NCI-H1417 (cell line): ENCODE measurements at regions not wholly inside any gene's neighbourhood (a gene's known extent, or its start where the extent isn't known, plus 50 kb on each side); places are given as distances from the start of the nearest gene placed in this dataset.
"Not testable (repeated sequence)": the region's sequence is repeated elsewhere in the genome, so short reads cannot be mapped to it uniquely, and the experiment has no call there.

Experiments used
- DNase-seq, 3 experiments: peaks; one replicate each; lab custom pipeline; 2025; lab: John Stamatoyannopoulos, UW

GRCh38 chr13:85603735-85604134, 195.5 kb downstream of the SLITRK6 start:
- no peak for DNase-seq

DNA sequence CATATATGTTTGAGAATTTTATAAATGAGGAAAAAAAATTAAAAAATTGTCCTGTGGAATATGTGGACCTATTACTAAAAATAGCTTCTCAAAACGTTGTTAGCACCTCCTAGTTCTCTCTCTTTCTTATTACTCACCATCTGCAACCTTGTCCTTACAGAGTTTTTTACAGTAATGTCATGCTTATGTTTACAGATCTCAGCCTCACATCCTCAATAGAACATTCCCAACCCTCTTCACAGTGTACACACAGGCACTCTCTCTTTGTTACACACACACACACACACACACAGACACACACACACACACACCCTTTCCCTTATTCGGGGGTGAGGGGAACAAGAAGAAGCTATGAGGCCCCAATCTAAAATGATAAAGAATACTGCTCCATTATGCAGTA, 197.7 kb downstream of the SLITRK6 start:
- peak in 1 of 3 experiments; percentile 12 for DNase-seq

DNA sequence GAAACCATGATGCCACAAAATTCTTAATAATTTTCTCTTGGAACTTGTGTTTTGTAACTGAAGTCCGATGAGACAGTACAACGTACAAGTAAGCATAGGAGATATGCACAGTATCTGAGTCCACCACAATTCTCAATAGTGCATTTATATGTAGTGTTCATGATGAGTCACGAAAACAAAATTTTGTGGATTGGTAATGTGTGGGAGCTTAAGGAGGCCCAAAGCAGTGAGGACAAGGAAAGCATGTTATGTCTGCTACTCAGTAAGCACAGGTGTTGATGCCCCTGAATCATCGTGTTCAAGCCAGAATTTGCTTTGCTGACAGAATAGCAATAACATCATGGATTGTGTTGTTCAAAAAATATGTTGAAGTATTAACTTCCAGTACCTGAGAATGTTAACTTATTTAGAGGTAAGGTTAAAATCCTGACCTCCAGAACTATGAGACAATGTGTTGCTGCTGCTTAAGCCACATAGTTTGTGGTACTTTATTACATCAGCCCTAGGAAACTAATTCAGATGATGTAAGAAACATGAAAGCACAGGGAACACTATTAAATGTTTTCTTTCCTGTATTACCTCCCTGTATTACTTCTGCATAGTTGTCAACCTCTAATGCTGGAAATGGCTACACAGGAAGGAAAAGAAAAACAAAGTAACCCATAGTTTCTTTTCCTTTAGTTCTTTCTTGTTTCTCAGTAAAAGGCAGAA, 201.3 kb downstream of the SLITRK6 start:
- no peak for DNase-seq

GRCh38 chr13:85592211-85592610, 207.0 kb downstream of the SLITRK6 start:
- DNase-seq = no peak

DNA sequence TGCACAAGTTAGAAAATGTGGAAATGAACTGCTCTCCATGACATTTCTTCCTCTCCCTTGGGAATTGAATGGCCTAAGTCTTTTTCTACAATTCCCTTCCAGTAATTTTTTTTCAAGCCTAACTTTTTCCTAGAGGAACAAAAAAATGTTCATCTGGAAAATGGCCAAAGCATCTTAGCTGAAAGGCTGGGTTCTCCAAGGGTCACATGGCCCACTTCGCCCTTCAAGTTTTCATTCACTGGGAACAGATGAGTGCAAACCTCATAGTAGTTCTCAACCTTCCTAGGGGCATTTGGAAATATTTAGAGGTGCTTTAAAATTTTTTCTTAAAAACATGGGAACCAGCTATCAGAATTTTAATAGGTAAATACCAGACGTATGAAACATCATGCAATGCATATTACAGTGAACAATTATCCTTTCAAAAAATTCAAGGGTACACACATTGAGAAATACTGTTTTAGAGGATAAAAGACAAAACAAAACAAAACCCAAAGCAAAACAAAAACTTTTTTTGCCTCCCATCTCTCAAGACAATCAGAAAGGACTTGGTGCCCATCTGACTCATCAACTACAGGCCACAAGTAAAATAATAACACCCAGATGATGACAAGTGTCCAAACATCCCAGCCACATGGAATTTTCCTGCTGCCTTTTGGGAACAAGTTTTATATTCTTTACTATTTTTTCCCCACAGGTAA, 208.8 kb downstream of the SLITRK6 start:
- no peak for DNase-seq

- no peak for DNase-seq
Observed at GRCh38 chr13:85589021-85589420, 210.2 kb downstream of the SLITRK6 start.

GRCh38 chr13:85588359-85588758, 210.9 kb downstream of the SLITRK6 start:
- no peak for DNase-seq

DNA sequence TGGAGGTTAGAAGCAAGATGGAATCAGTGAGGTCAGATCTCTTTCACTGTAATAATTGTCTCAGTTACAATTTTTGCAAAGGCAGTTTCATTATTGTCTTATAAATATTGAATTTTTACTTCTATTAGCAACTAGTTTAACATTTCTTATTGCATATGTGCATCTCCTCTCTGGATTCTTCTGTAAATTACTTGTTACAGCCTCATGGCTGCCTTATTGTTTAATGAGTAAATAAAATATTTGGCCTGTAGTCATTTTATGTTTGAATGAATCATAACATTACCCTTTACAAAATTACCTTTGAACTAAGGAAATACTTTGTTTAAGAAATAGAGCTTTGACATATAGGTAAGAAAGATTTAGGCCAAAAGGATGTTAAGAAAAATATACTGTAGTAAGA, 212.4 kb downstream of the SLITRK6 start:
- no peak for DNase-seq

GRCh38 chr13:85586422-85586831, 212.8 kb downstream of the SLITRK6 start:
- no peak for DNase-seq

GRCh38 chr13:85582890-85583289, 216.3 kb downstream of the SLITRK6 start:
- DNase-seq = no peak

DNA sequence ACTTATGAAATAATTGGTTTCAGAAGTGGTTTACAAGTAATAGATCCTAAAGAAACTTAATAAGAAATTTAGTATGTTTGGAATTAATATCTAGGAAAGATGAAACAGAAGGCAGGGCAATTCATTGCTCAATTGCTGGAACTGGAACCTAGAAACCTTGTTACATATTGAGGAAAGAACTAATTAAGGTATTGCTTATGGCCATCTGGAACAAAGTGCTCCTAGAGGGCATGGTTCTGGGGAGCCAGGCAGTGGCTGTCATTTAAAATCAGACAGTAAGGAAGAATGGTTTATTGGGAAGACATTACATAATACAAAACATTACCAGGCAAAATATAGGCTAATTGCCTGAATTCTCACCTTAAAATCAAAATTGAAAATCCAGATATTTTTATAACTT, 224.1 kb downstream of the SLITRK6 start:
- DNase-seq = no peak

GRCh38 chr13:85567909-85568308, 231.3 kb downstream of the SLITRK6 start:
- DNase-seq = peak in 1 of 3 experiments; percentile 18

DNA sequence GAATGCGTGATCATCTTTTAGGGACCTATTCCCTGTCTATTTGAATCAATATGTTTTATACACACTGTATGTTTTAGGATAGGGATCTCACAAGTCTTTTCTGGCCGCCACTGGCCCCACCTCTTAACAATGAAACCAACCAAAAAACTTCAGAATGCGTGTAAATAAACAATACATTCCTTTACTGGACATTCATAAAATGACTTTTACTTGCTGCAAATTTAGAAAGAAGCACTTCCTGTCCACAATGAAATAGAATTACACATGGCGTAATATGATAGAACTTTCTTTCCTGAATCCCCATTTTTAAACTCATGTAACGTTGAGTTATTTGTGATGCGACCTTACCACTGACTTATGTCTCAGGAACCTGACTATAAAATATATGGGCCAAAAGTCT, 233.6 kb downstream of the SLITRK6 start:
- DNase-seq = no peak

GRCh38 chr13:85564598-85564997, 234.6 kb downstream of the SLITRK6 start:
- DNase-seq = no peak

- no peak for DNase-seq
Observed at GRCh38 chr13:85562282-85562681, 236.9 kb downstream of the SLITRK6 start.

DNA sequence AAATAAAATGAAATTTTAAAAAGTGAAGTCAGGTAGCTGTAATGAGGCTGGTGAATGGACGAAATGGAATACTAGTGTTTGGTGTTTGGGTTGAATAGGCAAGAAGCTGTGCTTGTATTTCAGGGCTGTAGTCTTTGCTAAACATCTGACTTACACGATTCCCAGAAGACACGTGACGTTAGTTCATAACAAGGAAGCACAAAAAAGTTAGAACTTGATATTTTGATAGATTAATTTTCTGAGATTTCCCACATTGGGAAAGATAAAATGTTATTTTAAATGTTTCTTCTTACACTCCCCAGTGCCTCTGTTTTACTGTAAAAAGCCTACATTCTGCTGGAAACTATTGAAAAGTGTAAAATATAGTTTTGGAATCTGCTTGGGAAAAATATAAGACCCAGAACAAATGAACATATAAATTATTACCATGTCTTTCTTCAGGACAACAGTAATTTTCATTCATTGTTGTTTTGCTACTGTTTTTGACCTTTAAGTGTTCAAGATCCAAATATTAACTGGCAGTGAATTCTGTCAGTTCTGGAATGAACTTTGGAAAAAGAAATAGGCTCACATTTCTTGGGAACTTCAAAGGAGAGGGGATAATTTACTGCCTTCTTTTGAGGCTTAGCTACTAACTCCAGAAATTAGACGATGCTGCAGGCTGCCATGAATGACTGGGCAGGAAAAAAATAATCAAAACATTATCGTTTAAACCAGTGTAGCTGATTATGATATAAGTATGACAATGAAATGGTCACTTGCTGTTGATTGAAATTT, 241.3 kb downstream of the SLITRK6 start:
- DNase-seq = no peak

DNA sequence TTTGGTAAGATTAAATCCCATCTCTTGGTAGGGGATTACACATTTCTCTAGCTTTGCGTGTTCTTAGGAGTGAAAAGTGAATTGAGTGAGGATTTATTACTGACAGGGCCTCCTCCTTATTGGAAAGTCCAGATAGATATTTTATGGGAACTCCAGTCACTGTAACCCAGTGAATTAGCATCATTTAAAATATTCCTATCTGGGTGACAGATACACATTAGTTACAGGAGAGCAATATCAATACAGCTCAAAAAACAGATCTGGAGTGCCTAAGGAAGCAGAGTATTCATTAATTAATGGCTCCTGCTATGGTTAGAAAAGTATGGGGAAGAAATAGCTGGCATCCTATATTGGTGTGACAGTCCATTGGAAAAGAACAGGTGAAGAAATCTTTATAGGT, 248.2 kb downstream of the SLITRK6 start:
- DNase-seq = no peak

- DNase-seq = peak in 1 of 3 experiments; percentile 37
Observed at GRCh38 chr13:85549819-85550218, 249.4 kb downstream of the SLITRK6 start.

GRCh38 chr13:85548845-85549244, 250.4 kb downstream of the SLITRK6 start:
- not testable (repeated sequence) for DNase-seq

- DNase-seq = no peak
Observed at GRCh38 chr13:85545771-85546170, 253.4 kb downstream of the SLITRK6 start.

DNA sequence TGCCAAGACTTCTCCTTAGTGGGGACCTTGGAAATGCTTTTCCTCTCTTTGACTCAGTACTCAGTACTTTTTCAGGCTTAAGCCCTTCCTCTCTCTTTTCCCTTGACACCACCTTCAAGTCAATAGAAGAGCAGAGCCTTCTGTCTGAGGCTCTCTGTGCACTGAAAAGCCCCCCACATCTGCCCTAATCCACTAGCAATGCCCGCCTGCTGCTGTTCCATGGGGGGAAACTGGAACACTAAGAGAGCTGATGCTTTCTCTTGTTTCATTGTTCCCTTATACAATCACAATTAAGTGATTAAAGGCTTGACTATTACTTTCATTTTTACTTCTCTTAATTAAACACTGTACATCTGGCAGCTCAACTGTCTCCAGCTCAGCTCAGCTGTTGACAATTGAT, 254.5 kb downstream of the SLITRK6 start:
- DNase-seq = peak in 2 of 3 experiments; percentile 13 to 60

GRCh38 chr13:85543144-85543543, 256.1 kb downstream of the SLITRK6 start:
- DNase-seq = no peak

DNA sequence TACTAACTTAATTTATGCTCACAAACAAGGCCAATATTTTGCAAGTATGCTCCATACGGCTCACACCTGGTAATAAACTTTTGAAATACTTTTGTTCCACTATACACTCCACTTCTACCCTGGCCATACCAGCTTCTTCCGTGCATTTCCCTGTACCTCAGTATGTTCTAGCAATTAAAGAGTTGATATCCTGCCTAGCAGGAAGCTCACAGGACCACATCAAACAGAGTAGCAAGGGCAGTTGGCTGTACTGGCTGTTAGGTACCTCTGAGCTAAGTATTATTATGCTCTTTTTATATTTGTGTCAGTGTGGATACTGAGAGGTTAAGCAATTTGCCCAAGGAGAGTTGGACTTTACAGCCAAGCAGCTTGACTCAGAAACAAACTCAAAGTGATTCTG, 257.7 kb downstream of the SLITRK6 start:
- no peak for DNase-seq
